ENCODE measurements at regions not wholly inside any gene's neighbourhood (a gene's known extent, or its start where the extent isn't known, plus 50 kb on each side); places are given as distances from the start of the nearest gene placed in this dataset.

GRCh38 chr12:113688313-113688712, 216.6 kb upstream of the LHX5 start:
- TF ChIP-seq POLR2AphosphoS5 (IDR thresholded peaks at IDR 0.05; ENCODE audit: low read depth) = no peak
- TF ChIP-seq CTCF (IDR thresholded peaks at IDR 0.05; ENCODE audit: insufficient read depth, low read length) = no peak
- no peak for TF ChIP-seq GABPA (IDR thresholded peaks at IDR 0.05; ENCODE audit: low read depth)

Measured in HL-60 (cell line).